ENCODE measurements at regions not wholly inside any gene's neighbourhood (a gene's known extent, or its start where the extent isn't known, plus 50 kb on each side); places are given as distances from the start of the nearest gene placed in this dataset.

DNA sequence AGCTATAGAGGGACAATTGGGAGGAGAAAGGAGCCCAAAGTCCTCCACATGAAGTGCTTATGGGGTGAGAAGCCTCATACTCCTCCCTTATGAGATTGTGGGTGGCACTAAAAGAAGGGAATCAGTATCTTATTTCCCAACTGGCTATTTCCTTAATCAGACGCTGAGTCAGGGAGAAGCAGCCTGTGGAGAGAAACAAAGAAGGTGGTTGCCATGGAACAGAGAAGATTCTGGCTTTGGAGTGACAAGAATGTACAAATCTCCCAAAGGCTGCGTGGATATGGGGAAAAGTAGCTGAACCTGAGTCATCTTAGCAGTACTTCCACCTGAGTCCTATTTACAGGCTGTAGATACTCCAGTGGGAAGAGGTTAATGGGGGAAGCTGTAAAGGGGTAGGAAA is 115.8 kb upstream of the CWC22 start:
- no peak for DNase-seq

DNA sequence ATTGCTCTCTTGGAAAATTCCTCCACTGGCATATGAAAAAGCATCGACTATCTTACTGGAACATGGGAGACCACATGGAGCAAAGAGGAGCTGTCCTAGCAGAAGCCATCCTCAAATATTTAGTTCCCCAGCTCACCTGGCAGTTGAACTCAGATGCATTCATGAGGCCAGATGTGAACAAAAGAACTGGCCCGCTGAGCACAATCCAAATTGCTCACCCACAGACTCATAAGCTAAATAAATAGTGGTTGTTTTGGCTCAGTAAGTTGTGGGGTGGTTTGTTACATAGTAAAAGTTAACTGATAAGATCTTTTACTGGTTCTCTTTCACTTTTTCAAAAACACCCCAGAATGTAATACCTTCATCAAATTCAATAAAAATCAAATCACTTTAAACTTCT is 108.6 kb upstream of the CWC22 start:
- no peak for DNase-seq

DNA sequence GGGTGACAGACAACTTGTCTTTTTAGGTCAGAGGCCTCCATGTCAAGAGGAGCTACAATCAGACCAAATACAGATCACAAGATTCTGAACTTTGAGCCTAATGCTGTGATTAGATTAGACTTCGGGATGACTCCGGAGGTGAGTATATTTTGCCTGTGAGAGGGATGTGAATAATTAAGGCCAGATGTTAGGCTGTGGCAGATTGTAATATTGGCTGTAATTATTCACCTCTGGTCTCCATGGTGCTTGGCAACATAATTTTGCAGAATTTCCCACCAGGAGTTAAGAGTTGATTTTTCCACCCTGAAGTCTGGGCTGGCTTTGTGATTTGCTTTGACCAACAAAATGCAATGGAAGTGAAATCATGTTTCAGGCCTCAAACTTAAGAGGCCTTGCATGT is 108.2 kb upstream of the CWC22 start:
- DNase-seq, result no peak

DNA sequence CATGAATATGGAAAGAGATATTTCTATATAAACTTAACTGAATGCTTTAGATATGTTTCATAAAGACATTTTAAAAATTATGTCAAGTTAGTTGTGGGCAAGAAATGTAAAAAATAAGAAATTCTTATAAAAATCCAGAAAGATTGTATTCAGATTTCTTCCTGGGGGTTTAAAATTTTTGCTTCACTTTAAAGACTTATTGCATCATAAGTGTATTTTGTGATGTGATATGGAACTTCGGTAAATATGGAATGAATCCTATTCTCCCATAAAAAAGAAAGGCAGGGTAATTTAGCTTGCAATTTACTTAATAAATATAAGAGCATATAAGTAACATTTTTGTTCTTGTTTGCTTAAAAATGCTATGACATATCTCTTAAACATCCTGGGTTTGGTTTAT is 104.8 kb upstream of the CWC22 start:
- DNase-seq, result no peak

DNA sequence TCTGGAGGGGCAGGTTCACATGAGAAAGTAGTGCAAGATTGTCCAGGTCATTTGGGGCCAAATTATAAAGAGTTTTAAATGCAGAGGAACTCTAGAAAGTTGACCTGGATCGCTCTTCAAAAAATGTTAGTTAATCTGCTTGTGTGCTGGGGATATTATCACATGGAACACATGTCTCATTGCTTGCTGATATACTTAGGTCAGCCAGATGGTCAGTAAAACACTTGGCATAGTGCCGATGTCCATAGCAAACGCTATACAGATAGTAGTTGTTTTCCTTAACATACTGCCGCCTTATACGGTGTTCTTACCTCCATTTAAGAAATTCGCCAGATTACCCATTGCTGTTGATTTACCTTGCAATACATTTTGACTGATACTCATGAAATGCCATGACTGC is 103.4 kb upstream of the CWC22 start:
- no peak for DNase-seq

DNA sequence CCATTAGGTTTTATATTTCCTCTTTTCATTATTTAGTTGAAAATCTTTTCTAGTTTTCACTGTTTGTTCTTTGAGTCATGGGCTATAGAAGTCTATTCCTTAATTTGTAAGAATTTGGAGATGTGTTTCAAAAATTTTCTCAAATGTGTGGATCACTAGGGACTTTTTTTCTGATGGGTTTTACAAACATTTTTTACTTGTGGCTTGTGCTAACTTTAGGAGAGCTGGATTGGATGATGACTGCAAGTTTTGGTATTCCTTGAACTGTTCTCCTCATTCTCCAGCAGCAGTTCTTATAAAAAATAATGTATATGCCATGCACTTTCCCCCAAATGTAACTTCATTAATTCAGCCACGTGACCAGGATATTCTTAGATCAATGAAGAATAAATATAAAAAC is 94.7 kb upstream of the CWC22 start:
- no peak for DNase-seq

DNA sequence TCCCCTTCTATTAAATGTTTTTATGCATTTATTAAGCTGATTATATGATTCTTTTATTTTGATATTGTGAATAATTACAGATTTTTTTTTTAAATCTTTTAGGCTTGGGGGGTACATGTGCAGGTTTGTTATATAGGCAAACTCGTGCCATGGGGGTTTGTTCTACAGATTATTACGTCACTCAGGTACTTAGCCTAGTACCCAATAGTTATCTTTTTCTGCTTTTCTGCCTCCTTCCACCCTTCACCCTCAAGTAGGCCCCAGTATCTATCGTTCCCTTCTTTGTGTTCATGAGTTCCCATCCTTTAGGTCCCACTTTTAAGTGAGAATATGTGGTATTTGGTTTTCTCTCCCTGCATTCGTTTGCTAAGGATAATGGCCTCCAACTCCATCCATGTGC is 92.2 kb upstream of the CWC22 start:
- no peak for DNase-seq

DNA sequence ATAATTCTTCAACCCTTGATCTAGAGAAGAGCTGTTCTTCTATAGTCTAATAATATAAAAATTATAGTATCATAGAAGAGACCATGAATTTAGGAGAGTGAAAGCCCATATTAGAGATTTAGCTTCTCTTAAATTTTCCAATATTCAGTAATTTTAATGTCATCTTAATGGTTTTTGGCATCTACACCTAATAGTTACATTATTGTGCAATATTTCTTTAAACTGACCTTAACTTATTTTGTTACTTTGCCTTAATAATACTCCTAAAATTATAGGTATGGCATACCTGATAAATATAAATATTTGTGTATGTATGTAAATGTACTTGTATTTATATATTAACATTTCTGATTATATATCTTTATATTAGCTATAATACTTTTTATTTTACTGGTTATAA is 78.0 kb upstream of the CWC22 start:
- DNase-seq, result no peak

DNA sequence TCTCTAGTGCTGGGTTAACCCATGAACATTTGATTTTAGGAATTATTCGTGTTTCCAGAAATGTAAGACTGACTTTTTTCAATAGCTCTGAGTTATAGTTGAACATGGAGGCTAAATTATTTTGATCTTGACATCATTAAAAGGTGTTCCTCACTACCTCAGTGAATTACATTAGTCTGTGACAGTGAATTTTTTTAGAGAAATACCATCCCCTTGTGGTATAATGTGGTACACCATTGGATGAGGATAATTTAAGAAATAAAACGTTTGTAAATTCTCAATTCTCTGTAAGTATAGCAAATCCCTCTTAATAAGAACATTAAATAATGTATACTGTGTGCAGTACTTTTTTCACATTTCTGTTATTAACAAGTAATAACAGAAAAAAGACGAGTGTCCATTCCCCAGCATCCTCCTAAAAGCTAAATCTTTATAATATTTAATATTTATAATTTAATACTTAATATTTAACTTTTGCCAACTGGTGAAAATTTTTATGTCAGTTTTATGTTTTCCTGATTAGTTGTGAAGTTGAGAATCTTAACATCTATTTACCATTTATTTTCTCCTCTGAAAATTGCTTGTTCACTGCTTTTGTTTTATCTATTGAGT is 70.3 kb upstream of the CWC22 start:
- DNase-seq, result no peak

DNA sequence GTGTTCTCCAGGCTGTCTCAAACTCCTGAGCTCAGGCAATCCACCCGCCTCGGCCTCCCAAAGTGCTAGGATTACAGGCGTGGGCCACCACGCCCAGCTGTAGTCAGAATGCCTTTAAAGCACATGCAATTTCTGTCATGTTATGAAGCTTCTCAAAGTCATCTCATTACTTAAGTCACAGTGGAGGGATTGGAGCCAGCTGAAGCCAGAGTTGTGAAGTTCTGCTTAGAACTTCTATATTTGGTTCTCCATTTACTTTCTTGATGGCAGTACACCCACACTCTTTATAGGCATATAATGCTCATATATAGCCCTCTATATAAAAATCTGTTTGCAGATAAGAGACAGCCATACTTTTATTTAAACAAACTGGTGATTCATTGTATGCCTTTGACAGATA is 68.8 kb upstream of the CWC22 start:
- no peak for DNase-seq

DNA sequence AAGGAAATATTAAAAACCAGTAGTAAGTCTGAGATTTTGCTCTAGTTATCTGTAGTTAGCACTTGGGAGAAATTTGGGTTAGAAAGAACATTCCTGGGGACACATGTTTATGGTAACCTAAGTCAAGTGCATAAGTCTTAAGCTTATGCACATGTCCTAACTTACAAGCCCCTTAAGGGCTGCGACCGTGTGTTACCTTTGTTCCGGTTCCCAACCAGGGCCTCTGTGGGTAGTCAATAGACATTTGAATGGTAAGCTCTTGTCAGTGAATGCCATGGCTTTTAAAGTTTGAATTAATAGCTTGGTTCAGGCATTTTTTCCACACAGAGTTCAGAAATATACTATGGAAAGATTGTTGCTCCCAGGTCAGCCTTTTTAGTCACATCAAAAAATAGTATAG is 64.7 kb upstream of the CWC22 start:
- DNase-seq, result no peak

DNA sequence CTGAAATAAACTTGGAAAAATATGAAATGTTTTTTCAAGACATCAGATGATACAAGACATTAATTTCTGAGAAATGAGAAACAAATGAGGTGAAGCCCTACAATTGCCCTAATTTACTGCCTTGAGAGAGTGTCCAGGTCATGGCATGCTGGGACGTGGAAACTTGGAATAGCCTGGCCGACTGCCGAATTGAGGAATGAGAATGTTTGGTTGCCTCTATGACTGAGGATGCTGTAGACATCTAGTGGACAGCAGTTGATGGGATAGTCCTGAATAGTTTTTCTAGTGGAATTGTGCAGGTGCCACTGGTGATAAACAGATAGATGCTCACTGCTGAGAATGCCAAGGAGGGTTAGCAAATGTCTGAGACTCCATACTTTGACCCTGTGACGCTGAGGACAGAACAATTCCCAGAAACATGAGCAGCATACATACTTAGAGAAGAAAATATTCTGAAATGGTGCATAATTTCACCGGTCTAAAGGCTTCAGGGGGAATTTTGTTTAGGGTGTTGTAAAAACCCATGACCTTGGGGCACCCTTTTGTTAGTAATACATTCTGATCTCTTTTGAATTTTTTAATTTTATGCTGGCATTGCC is 56.5 kb upstream of the CWC22 start:
- DNase-seq, result no peak

DNA sequence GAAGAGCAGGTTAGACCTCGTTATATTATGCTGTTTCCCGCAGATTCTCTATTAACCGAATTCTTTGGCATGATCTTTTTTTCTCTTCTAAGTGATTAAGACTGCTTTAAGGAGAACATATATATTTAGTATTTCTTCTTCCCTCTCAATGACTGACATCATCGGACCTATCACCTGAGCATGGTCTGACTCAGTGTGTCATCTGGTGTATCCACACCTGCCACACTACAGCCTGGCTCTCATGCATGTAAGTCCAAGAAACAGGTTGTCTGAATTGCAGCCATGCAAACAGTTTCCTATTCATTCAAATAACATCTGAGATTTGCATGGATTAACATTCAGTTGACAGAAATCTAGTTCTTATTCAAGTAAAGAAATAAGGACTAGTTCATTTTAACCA is 55.1 kb upstream of the CWC22 start:
- no peak for DNase-seq

DNA sequence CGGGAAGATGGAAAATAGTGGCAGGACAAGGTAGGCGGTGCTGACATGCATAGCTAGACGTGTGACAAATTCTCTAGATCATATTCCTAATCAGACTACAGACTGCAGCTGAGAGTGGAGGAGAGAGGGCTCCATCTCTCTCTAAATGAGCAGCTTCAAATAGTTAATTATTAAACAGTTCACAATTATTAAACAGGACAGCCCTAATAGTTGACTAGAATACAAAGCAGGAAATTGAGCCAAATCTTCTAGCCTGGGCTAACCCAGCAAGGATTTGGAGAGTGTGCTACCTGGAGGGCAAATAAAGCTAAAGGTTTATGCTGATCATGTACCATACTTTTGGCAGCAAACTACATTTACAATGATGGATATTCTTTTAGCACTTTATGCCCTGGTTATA is 54.4 kb upstream of the CWC22 start:
- no peak for DNase-seq

DNA sequence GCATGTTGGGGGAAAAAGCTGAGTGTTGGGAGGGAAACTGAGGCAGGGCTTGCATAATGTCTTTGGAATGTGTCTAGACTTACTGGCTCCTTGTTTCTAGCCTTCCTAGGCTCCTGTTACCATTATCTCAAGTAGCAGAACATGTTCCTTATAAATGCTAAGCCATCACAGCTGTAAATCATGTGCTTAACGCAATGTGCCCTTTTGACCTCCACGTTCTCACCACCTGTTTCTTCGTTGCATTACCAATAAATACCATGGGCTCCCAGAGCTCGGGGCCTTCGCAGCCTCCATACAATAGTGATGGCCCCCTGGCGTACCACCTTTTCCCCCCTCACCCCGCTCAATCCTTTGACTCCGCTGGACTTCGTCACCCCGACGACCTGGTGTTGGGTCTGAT is 54.0 kb upstream of the CWC22 start:
- DNase-seq, result no peak

DNA sequence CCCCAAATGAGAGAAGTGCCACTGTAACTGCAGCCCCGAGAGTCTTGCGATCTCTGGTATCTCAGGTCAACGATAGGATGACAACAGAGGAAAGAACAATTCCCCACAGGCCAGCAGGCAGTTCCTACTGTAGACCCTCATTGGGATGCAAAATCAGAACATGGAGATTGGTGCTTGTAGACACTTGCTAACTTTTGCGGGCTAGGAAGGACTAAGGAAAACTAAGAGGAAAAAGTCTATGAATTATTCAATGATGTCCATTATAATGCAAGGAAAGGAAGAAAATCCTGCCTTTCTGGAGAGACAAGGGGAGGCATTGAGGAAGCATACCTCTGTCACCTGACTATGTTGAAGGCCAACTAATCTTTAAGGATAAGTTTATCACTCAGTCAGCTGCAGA is 51.9 kb upstream of the CWC22 start:
- no peak for DNase-seq

DNA sequence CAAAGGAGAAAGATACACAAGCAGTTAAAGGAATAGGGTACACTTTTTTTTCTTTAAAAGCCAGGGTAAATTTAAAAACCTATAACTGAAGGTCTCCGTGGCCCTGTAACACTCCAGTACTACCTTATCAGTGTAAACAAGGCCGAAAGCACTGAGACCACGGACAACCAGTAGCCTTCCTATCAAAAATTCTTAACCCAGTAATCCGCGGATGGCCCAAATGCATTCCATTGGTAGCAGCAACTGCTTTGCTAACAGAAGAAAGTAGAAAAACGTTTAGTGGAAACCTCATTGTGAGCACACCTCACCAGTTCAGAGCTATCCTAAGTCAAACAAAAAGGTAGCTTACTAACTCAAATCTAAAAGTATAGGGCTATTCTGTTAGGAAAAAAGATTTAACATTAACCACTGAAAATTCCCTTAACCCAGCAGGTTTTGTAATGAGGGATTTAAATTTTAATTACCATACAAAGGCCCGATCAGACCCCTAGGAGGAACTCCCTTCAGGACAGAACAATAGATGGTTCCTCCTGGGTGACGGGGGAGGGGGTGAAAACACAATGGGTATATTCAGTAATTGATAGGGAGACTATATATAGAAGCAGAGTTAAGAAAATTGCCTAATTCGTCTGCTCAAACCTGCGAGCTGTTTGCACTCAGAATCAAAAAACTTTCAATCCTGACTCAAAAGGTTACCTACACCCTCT is 50.8 kb upstream of the CWC22 start:
- DNase-seq, result no peak
